Stimulated activated CD8-positive, alpha-beta memory T cell treated with anti-CD3 and anti-CD28 coated beads, Interleukin-4, amount 100 ng/mL, for 4 hours (primary cell): ENCODE measurements at regions not wholly inside any gene's neighbourhood (a gene's known extent, or its start where the extent isn't known, plus 50 kb on each side); places are given as distances from the start of the nearest gene placed in this dataset.

Experiments
- DNase-seq, 2 donors: peaks; one replicate each; pipeline ENCODE4 v3.0.0-alpha.2; 2020; ENCODE audit warnings: low read depth in 2 of 2, low spot score in 1 of 2

DNA sequence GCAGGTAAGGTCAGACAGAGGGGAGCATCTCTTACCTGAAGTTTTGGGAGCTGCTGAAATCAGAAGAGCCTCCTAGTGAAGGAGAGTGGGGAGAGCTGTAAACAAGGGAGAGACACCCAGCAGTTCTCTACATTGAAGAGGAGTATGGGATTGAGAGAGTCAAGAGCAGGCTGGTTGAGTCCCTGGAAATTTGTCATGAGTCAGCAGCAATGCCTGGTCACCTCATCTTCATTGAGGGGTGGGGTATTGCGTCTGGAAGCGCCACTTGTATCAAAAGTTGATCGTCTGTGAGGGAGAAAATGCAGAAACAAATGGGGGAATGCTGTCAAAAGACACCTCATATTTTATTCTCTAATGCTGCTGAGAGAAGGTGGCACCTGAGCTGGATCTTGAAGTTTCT lies 256.6 kb upstream of the CFAP20DC start:
- DNase-seq = no peak

DNA sequence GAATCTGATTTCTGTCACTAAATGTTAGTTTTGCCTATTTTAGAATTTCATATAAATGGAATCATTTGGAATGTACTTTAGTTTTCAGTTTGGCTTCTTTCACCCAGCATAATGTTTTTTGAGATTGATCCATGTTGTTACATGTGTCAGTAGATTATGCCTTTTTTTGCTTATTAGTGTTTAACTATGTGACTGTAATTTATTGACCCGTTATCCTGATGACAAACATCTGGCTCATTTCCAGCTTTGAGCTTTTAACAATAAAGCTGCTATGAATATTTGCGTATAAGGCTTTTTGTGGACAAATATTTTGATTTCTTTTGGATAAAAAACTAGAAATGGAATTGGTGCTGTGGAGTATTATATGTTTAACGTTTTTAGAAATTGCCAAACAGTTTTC lies 254.5 kb upstream of the CFAP20DC start:
- no peak for DNase-seq

DNA sequence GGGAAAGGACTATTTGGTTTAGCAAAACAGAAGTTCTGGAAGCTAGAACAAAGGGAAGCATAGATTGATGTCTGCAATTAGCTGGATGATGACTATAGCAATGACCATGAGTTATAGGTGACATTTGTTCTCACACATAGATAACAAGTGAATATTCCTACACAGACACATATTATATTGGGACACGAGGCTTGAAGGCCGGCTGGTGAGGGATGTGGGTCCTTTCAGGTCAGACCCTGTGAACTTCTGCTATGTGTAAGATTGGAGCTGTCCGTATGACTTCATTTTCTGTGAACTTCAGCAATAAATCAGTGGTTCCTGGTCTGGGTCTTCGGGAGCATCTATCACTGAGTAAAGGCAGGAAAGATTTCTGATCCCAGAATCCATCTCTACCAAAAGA lies 253.6 kb upstream of the CFAP20DC start:
- DNase-seq = no peak

DNA sequence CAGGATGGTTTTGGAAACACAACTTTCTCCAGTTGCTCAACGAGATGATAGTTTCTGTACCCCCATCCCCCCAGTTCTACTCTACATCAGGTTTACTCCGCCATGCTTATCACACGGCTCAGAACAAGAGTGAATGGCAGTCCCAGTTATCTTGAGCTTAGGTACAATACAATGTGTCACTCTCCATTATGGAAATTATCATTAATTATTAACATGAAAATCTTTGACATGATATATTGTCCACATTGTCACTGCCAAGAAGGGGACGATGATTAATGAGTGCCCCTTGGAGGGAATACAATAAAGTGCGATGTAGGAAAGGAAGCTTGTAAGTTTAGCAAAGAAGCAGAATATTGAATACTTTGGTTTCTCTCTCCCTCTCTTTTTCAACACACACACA lies 252.6 kb upstream of the CFAP20DC start:
- DNase-seq = no peak

DNA sequence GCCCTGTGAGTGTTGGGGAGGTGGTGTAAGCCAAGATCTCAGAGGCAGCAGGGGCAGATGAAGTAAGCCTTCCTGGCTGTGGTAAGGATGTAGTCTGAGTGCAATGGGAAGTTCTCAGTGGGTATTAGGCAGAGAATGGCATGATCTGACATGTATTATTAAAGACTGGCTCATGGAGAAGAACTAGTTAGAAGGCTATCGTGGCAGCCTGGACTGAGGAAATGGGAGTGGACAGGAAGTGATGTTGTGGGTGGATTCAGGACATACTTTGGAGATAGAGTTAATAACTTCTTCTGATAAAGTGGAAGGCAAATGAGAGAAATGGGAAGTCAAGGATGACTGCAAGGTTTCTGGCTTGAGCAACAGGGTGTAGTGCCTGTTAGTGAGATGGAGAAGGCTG lies 250.9 kb upstream of the CFAP20DC start:
- no peak for DNase-seq

DNA sequence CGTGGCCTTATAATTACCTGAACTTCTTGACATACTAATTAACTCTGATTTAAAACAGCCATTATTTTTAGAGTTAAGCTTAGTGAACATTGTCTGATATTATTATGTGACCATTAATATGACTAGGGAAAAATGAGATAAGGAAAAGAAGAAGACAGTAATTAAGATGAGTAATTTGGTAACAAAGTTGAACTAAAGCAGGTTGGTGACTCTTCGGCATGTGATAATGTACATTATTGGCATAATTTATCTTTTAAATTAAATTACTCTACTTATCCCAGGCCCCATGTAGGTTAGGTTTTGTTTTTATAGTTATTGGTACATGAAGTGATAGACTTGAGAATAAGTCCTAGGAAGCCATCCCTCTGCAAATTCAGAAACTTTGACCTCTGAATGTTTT lies 249.7 kb upstream of the CFAP20DC start:
- no peak for DNase-seq

DNA sequence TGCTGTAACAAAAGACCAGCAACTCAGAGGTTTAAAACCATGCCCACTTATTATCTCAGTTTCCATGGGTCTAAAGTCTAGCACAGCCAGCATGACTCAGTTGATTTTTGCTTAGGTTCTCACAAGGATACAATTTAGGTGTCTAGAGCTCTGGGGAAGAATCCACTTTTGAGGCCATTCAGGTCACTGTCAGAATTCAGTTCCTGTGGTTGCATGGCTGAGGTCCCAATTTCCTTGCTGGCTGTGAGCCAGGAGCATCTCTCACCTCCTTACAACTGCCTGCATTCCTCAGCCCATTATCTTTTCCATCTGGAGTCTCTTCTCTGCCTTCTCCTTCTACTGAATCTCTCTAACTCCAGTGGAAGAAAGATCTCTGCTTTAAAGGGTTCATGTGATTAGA lies 240.5 kb upstream of the CFAP20DC start:
- DNase-seq = no peak

DNA sequence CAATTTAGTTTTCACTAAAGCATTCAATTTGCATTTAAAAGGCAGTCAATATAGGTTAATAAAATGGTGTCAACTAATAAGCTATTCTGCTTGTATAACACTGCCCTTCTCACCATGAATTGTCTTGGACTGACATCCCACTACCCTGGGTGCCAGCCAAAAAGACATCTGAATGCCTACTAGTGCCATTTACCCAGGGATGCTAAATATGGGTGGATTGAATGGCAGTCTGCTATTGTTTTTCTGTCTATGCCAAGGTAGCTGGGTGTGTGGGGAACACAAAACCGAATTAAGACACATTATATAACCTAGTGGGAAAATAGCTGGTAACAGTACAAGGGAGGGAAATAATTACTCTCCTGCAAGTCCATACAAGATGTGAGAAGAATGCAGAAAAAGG lies 240.0 kb upstream of the CFAP20DC start:
- no peak for DNase-seq

DNA sequence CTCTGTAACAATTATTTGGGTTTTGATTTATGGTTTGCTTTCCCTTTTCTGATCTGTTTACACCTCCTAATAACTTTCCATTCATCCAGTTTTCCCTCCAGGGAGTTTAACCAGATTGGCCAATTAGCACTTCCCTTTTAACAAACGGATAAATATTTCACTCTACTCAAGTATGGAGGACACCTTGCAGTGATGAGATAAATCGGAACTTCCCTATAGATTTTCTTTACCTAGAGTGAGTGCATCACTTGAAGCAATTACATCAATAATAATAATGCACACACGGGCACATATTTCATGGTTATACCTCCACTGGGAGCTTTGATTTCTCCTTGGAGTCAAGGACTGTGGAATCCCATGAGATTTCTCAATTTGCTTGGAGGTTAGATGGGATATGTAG lies 239.1 kb upstream of the CFAP20DC start:
- no peak for DNase-seq

DNA sequence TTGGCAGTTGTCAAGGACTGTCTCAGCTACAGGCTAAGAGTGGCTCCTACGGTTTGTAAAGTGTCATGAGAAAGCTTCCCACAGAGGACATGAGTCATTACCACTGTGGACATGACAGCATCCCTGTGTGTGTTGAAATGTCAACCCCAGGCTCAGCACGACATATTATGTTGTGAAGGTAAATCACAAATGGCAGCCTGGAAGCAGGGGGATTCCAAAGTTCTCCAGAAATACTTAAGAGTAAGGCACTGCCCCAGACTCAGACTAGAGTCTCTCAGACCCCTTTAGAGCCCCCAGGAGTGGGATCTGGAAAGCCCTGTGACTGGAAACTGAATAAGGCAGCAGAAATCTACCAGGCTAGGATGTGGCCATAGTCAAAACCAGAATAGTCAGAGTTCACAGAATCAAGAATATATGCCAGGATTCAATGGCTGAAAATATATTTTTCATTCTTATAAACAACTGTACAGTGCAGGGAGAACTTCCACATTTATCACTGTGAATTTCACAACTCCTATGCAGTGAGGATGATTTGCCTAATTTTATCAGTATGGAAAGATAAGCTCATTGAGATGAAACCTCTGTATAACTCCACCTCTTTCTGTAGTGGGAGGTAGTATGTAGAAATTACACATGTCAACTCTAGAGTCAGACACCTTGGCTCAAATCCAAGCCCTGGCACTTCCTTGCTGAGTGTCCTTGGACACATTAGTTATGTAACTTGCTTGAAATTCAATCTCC lies 237.1 kb upstream of the CFAP20DC start:
- no peak for DNase-seq

DNA sequence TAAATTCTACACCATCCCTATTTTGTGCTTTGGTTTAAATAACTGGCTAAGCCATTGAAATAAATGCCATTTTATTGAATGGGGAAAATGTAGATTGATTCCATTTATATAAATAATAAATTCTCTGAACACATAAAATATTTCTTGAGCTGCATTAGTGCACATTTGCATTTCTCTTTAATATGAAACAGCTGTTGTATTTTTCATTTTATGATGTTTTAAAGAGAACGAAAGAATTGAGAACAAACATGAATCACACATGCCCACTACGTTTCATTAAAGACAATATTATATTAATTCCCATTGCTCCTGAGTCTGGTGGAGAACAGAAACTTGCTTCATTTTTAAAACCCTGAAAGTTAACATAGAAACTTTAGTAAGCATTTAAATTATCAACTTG lies 235.7 kb upstream of the CFAP20DC start:
- no peak for DNase-seq

DNA sequence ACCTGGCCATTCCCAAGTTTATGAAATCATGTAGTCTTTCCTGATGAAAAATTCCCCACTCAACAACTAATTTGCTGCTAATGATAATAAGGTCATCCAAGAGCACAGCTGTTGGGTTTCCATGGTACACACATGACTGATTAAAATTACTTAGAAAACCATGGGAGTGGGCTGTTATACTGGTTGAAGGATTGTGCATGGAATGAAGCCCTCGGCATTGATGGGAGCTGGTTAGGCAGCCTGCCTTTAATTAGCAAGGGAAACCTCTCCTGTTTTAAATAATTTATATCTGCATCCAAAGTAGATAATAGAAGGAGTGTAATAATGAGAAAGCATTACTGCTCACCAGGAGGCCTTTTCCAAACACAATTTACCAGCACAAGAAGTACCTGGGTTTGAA lies 235.1 kb upstream of the CFAP20DC start:
- DNase-seq = no peak

DNA sequence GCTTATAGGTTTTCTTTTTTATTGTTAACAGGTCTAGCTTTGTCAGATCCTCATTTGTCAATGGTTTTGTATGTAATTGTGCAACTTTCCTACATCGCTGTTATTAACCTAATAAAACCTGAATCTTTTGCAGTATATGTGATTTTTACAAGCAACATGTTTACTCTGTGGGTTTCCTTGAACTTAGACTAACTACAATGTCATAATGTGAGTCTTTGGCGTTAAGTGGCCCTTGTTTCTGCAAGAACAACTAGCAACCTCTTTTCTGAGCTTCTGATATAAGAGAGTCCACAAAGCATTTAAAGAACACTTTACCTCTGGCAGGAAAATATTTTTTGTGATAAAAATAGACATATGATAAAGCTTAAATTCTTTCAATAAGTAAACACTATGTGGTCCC lies 230.3 kb upstream of the CFAP20DC start:
- no peak for DNase-seq

DNA sequence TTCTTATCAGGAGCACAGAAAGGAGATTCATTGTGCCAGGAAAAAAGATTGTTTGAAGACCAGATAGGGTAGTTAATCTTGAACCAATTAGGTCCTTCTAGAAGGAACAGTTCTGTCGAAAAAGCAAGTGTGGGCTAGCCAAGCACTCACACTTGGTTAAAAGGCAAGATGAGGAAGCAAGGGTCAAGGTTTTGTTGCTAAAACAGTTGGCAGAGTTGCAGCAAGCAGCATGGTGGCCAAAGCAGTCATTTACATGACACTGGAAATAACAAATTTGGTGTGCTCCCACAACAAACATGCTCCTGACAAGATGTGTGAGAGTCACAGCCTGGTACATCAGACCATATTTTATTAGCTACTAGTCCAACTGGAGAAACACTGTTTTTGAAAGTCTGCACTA lies 228.0 kb upstream of the CFAP20DC start:
- DNase-seq = no peak

DNA sequence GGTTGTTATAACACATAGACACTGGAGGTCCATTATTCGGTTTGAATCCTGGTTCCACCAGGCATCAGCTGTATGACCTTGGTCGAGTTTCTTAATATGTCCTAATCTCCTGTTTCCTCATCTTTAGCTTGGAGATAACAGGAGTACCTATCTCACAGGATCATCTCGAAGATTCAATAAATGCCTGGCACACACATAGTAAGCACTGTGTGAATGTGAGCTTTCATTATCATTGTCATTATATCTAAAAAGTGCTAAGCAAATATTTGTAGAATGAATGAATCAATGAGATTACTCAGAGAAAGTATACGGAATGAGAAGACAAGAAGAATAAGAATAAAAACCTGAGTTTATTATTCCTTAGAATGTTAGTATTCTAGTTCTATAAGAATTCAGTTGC lies 227.4 kb upstream of the CFAP20DC start:
- DNase-seq = no peak

DNA sequence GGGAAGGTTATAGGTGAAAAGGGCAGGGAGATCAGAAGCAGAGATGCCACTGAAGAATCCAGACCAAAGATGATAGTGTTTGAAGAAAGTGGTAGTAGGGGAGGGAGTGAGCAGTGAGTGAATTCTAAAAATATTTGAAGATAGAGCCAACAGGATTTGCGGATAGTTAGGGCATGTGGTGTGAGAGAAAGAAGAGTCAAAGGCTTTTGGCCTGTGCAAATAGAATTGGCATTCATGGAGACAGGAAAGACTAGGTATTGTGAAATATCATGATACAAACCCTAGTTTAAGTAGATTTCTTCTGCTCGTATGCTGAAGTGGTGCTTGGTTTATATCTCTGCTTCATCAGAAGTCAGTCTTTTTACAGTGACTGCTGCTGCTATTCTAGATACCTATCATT lies 224.2 kb upstream of the CFAP20DC start:
- DNase-seq = no peak

DNA sequence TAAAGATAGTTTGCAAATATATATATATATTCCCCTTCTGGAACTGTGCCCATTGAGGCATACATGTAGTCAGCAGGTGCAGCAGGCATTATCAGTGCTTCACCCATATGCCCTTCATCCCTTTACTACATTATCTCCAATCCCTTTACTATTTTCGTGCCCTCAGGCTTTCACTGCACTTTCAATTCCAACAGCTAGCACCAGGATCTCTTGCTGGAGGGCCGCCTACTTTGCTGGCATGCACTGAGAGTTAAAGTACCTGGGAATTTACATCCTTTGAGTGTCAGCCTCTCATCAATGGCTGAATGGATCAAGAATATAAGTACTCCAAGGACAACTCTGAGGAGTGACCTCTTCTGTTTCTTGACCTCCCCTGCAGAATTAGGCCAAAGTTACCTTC lies 222.1 kb upstream of the CFAP20DC start:
- no peak for DNase-seq

DNA sequence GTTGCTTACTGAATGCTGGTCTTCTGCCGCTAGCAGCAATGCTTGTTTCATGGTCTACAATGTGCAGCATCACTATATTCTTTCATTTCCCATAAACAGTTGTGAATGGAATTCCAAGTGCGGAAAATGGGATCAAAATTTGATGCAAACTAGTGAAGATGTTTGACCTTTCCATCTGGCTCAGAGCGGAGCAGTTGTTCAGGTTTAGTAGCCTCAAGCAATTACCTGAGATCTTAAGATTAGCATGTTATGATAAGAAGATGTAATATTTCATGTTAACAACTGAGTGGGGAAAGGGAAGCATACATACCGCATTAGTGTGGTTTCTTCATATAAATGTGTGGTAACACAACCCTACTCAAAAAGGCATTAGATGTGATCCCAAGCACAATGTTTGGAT lies 221.1 kb upstream of the CFAP20DC start:
- DNase-seq = no peak

DNA sequence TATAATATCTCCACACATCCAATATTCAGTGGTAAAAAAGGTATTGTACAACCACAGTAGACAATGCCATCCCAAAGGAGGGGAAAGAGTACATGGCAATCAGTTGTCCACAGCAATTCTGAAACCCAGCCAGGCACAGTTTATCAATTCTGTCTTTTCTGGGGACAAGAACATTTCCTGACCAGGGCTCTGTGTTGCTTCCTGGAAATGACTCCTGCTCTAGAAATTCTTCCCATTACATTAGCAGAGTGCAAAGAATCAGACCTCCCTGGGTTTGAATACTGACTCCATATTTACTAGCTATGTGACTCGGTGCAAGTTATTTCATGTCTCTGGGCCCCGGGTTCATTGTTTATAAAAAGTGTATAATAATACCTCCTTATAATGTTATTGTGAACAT lies 220.4 kb upstream of the CFAP20DC start:
- no peak for DNase-seq

DNA sequence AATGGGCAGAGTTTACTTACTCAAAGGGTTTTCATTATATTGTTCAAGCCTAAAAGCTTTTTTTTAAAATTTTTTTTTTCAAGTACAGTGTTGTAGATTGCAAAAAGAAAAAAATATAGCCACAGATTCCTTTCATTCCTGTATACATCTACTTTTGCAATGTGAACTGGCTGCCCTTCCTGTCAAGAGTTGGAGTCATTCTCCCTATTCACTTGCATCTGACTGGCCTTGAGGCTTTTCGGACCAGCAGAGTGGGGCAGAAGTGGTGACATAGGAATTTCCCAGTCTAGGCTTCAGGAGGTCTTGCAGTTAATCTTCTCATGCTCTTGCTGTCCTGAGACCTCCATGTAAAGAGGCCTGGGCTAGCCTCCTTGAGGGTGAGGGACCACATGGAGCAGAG lies 218.3 kb upstream of the CFAP20DC start:
- no peak for DNase-seq

DNA sequence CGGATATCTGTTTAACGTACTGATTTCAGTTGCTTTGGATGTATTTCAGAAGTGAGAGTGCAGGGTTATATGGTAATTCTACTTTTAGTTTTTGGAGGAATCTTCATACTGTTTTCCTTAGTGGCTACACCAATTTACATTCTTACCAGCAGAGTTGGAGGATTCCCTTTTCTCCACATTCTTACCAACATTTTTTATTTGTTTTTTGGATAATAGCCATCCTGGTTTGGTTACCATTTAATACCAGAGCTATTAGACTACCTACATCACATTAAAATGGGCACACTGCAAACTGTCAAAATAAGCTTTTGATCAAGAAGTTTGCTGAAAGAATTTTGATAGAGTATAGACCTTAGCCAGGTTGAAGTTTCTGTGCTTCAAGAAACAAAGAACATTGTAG lies 217.2 kb upstream of the CFAP20DC start:
- no peak for DNase-seq

DNA sequence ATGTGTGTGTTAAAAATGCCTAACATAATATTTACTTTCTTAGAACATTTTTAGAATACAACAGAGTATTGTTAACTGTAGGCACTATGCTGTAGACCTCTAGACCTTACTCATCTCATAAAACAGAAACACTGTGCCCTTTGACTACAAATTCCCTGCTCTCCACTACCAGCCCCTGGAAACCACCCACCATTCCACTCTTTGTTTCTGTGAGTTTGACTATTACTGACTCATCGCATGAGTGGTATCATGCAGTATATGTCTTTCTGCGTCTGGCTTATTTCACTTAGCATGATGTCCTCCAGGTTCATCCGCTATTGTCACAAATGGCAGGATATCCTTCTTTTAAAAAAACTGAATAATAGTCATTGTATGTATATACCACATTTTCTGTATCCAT lies 216.7 kb upstream of the CFAP20DC start:
- DNase-seq = no peak

DNA sequence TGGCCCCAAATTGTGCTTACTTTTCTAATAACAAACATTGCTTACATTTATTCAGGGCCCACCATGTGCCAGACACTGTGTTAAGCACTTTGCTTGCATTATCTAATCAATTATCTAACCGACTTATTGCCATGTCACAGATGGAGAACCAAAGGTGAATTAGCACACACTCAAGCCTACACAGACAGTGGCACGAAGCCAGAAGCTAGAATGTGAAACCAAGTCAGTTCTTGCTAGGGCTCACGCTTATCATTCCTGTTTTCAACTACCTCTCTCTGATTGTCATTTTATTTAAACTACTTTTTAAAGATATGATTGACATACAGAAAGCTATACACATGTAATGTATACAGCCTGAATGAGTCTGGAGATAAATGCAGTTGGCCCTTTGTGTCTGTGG lies 215.7 kb upstream of the CFAP20DC start:
- no peak for DNase-seq

DNA sequence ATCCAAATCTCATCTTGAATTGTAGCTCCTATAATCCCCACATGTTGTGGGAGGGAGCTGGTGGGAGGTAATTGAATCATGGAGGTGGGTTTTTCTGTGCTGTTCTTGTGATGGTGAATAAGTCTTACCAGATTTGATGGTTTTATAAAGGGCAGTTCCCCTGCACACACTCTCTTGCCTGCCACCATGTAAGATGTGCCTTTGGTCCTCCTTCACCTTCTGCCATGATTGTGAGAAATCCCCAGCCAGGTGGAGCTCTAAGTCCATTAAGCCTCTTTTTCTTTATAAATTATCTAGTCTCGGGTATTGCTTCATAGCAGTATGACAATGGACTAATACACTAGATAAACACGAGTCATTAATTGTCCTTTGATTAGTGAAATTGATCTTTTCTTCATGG lies 214.5 kb upstream of the CFAP20DC start:
- DNase-seq = no peak
